ENCODE measurements at regions not wholly inside any gene's neighbourhood (a gene's known extent, or its start where the extent isn't known, plus 50 kb on each side); places are given as distances from the start of the nearest gene placed in this dataset.
"Not testable (repeated sequence)": the region's sequence is repeated elsewhere in the genome, so short reads cannot be mapped to it uniquely, and the experiment has no call there.

DNA sequence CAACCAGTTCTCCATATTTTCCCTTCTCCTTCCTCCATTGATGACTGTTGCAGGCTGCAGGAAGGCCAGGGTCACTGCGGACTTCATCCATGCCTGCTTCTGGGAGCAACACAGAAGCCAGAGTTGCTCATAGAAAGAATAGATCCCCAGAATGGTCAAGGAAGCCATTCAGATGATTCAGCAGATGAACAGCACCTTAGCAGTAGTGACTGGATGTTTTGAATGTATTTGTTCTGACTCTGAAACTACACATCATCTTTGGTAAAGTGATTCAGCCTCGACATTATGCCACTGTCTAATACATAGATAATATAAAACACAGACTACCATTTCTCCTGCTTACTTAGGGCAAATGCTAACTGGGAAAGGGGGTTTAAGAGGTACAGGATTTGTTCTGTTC lies 411.6 kb downstream of the RND3 start:
- TF ChIP-seq, protein P1, sequence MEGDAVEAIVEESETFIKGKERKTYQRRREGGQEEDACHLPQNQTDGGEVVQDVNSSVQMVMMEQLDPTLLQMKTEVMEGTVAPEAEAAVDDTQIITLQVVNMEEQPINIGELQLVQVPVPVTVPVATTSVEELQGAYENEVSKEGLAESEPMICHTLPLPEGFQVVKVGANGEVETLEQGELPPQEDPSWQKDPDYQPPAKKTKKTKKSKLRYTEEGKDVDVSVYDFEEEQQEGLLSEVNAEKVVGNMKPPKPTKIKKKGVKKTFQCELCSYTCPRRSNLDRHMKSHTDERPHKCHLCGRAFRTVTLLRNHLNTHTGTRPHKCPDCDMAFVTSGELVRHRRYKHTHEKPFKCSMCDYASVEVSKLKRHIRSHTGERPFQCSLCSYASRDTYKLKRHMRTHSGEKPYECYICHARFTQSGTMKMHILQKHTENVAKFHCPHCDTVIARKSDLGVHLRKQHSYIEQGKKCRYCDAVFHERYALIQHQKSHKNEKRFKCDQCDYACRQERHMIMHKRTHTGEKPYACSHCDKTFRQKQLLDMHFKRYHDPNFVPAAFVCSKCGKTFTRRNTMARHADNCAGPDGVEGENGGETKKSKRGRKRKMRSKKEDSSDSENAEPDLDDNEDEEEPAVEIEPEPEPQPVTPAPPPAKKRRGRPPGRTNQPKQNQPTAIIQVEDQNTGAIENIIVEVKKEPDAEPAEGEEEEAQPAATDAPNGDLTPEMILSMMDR (IDR thresholded peaks at IDR 0.05): no peak
- no peak for TF ChIP-seq POLR2A (IDR thresholded peaks at IDR 0.05)
- intact Hi-C loops (cut with DNase I; ENCODE audit: low total_unique reads): no loop called here
- Histone ChIP-seq H3K27me3 (no peaks in the 10 kb centered on the region), H3K4me1 (no peaks in the 10 kb centered on the region), H3K36me3 (peaks cover 0 to 2% of the 10 kb centered on the region in 2 donors), H3K4me3 (no peak overlapping the region), H3K27ac (no peak overlapping the region), H3K9me3 (no peaks in the 10 kb centered on the region)
- no peak for DNase-seq

DNA sequence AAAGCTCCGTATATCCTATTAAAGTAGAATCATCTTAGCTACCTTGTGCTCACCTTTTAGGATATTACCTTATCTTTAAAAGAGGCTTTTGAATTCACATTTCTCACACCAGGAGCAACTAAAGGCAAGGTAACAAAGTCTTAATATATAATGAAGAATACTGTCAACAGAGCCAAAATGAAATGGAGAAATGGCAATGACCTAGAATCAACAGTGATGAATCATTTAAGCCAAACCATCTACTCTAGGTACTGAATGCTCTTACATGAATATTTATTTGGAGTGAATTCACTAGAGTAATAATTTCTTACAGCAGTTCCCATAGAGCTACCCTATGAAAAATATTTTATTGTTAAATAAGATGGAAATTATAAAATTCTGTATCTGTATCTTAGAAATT lies 421.0 kb downstream of the RND3 start:
- intact Hi-C loops (cut with DNase I; ENCODE audit: low total_unique reads): no loop called here
- Histone ChIP-seq H3K27ac (no peak overlapping the region), H3K4me3 (no peak overlapping the region), H3K4me1 (no peaks in the 10 kb centered on the region), H3K27me3 (no peaks in the 10 kb centered on the region), H3K36me3 (no peaks in the 10 kb centered on the region), H3K9me3 (no peaks in the 10 kb centered on the region)
- TF ChIP-seq, protein P1 (IDR thresholded peaks at IDR 0.05): no peak
- TF ChIP-seq POLR2A (IDR thresholded peaks at IDR 0.05): no peak
- no peak for DNase-seq

DNA sequence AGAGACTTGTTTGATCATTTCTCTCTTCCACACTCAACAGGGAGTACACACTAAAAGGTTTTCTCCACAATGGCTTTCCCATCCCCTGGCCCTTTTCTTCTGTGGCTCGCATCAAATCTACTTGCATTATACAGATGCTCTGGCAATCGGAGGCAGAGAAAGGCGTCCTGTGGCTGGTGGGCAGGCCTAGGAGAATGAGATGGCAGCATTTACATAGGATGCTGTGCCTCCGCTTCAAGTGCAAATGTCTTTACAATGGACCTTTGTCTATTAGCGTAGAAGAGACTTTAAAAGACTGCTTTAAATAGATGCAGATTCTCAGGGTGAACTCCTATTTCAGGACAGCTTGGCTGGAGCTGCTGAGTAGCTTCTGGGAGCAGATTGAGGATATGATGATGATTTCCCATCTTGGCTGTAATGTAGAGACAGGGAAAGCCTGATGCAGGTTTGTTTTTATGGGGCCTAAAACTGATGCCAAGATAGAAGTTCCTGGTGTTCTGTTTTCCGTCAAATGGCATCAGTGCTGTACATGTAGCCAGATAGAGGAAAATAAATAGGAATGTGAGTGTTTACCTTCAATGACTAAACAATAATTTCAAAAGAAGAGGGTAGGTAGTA lies 423.4 kb downstream of the RND3 start:
- H3K27me3 ChIP-seq: no peaks in the 10 kb centered on the region
- H3K4me1 ChIP-seq: no peaks in the 10 kb centered on the region
- no peak overlapping the region for H3K4me3 ChIP-seq
- H3K27ac ChIP-seq: no peak overlapping the region
- no peak for TF ChIP-seq POLR2A (IDR thresholded peaks at IDR 0.05)
- intact Hi-C loops (cut with DNase I; ENCODE audit: low total_unique reads): no loop called here
- no peaks in the 10 kb centered on the region for H3K36me3 ChIP-seq
- no peaks in the 10 kb centered on the region for H3K9me3 ChIP-seq
- DNase-seq: no peak

DNA sequence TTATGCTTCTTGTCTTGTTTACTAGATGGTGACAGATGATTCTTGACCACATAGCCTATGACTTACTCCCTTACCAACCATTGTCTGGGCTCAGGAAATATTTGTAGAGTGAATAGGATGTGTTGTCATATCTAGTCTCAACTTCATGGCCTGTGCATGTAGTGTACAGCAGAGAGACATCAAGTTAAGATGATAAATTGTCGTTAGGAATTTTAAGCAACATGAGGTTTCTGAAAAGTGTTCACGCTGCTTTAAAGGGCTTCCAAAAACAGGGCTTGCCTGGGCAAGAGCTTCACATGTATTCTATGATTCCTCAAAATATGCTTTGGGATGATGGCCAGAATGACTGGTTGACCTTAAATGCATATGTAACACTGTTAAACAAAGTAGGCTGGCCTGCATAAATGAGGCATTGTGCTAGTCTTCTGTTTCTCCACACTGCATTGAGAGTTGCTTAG lies 424.0 kb downstream of the RND3 start:
- Histone ChIP-seq H3K9me3 (no peaks in the 10 kb centered on the region), H3K36me3 (no peaks in the 10 kb centered on the region), H3K27me3 (no peaks in the 10 kb centered on the region), H3K4me1 (no peaks in the 10 kb centered on the region), H3K27ac (no peak overlapping the region), H3K4me3 (no peak overlapping the region)
- DNase-seq: no peak
- TF ChIP-seq, protein P1 (IDR thresholded peaks at IDR 0.05): no peak
- no peak for TF ChIP-seq POLR2A (IDR thresholded peaks at IDR 0.05)
- intact Hi-C loops (cut with DNase I; ENCODE audit: low total_unique reads): no loop called here

DNA sequence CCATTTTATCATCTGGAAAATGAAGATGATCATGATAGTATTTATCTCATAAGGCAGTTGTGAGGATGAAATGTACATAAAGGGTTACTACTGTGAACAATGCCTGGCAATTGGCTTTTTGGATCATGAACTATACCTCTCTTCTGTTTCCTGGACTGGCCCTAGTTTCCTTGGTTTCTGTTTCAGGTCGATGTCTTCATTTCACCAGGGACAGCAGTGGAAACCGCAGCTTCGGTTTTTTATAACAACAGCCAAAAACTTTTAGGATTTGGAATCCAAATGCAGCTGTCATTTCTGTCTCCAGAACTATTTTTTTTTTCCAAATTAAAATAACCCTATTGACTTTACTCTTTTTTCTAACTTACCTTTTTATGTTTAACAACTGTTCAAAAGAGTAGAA lies 425.1 kb downstream of the RND3 start:
- H3K36me3 ChIP-seq: no peaks in the 10 kb centered on the region
- intact Hi-C loops (cut with DNase I; ENCODE audit: low total_unique reads): no loop called here
- H3K27me3 ChIP-seq: no peaks in the 10 kb centered on the region
- DNase-seq: no peak
- H3K4me3 ChIP-seq: no peak overlapping the region
- no peak overlapping the region for H3K27ac ChIP-seq
- H3K4me1 ChIP-seq: no peaks in the 10 kb centered on the region
- TF ChIP-seq, protein P1 (IDR thresholded peaks at IDR 0.05): no peak
- no peak for TF ChIP-seq POLR2A (IDR thresholded peaks at IDR 0.05)
- no peaks in the 10 kb centered on the region for H3K9me3 ChIP-seq

DNA sequence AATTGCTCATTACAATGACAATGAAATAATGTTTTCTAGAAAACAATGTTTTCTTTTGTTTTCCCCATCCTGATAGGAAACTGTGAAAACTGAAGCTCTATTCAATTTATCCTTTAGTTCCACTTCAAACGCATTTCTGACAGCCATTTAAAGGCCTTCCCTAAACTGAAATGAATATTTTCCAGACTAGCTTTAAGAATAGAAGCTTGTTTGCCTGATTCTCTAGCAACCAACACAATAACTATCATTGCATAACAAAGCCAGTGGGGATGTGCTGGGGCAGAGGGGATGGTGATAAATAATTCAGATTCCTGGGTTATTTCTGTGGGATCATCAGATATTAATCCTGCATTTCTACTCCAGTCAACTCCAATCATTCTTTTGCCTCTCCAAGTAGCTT lies 427.1 kb downstream of the RND3 start:
- no peaks in the 10 kb centered on the region for H3K36me3 ChIP-seq
- no peak overlapping the region for H3K4me3 ChIP-seq
- H3K9me3 ChIP-seq: no peaks in the 10 kb centered on the region
- H3K27me3 ChIP-seq: no peaks in the 10 kb centered on the region
- H3K4me1 ChIP-seq: no peaks in the 10 kb centered on the region
- no peak for TF ChIP-seq POLR2A (IDR thresholded peaks at IDR 0.05)
- TF ChIP-seq, protein P1 (IDR thresholded peaks at IDR 0.05): no peak
- H3K27ac ChIP-seq: no peak overlapping the region
- intact Hi-C loops (cut with DNase I; ENCODE audit: low total_unique reads): no loop called here
- no peak for DNase-seq

DNA sequence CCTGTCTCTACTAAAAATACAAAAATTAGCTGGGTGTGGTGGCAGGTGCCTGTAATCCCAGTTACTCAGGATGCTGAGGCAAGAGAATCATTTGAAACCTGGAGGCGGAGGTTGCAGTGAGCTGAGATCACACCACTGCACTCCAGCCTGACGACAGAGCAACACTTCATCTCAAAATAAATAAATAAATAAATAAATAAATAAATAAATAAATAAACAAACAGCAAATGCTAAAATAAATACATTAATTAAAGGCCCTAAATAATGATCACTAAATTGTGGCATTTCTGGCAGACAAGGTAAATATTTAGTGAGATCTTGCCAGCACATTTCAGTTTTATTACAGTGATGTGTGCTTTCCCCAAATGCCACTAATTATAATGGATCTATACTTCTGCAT lies 427.8 kb downstream of the RND3 start:
- intact Hi-C loops (cut with DNase I; ENCODE audit: low total_unique reads): not testable (repeated sequence)

More for the DNA sequence above, 427.8 kb downstream of the RND3 start:
- not testable (repeated sequence) for H3K27ac ChIP-seq, H3K27me3 ChIP-seq, H3K4me1 ChIP-seq, DNase-seq, H3K4me3 ChIP-seq, H3K9me3 ChIP-seq, H3K36me3 ChIP-seq
